ENCODE measurements at regions not wholly inside any gene's neighbourhood (a gene's known extent, or its start where the extent isn't known, plus 50 kb on each side); places are given as distances from the start of the nearest gene placed in this dataset.
"Not testable (repeated sequence)": the region's sequence is repeated elsewhere in the genome, so short reads cannot be mapped to it uniquely, and the experiment has no call there.

DNA sequence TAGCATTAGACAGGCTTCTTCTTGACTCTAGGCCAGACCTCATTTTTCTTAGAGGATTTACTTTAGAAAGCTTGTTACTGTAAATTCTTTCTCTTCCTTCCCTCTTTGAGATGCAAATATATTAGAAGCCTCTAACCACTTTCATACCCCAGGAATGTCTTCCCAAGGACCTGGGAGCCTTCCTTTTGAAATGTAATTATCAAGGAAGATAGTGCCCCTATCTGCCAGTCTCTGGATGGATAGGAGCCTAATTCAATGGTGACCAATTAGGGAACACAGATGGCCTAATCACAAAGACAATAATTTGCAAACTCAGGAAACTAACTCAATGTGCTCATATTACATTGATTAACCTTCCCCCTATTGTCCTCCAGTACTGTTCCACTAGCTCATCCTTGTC is 145.6 kb upstream of the DCAF8L1 start:
- no peaks in the 10 kb centered on the region for H3K27me3 ChIP-seq (ENCODE audit: control insufficient read depth, insufficient read depth, low read length)
- no peaks in the 10 kb centered on the region for H3K4me1 ChIP-seq (ENCODE audit: control insufficient read depth, insufficient read depth, low read length)
- no peak for TF ChIP-seq SIN3A (IDR thresholded peaks at IDR 0.05; ENCODE audit: borderline replicate concordance, insufficient read depth, low read depth, low read length)
- TF ChIP-seq, protein P1, sequence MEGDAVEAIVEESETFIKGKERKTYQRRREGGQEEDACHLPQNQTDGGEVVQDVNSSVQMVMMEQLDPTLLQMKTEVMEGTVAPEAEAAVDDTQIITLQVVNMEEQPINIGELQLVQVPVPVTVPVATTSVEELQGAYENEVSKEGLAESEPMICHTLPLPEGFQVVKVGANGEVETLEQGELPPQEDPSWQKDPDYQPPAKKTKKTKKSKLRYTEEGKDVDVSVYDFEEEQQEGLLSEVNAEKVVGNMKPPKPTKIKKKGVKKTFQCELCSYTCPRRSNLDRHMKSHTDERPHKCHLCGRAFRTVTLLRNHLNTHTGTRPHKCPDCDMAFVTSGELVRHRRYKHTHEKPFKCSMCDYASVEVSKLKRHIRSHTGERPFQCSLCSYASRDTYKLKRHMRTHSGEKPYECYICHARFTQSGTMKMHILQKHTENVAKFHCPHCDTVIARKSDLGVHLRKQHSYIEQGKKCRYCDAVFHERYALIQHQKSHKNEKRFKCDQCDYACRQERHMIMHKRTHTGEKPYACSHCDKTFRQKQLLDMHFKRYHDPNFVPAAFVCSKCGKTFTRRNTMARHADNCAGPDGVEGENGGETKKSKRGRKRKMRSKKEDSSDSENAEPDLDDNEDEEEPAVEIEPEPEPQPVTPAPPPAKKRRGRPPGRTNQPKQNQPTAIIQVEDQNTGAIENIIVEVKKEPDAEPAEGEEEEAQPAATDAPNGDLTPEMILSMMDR (IDR thresholded peaks at IDR 0.05): no peak
- TF ChIP-seq, protein P2, sequence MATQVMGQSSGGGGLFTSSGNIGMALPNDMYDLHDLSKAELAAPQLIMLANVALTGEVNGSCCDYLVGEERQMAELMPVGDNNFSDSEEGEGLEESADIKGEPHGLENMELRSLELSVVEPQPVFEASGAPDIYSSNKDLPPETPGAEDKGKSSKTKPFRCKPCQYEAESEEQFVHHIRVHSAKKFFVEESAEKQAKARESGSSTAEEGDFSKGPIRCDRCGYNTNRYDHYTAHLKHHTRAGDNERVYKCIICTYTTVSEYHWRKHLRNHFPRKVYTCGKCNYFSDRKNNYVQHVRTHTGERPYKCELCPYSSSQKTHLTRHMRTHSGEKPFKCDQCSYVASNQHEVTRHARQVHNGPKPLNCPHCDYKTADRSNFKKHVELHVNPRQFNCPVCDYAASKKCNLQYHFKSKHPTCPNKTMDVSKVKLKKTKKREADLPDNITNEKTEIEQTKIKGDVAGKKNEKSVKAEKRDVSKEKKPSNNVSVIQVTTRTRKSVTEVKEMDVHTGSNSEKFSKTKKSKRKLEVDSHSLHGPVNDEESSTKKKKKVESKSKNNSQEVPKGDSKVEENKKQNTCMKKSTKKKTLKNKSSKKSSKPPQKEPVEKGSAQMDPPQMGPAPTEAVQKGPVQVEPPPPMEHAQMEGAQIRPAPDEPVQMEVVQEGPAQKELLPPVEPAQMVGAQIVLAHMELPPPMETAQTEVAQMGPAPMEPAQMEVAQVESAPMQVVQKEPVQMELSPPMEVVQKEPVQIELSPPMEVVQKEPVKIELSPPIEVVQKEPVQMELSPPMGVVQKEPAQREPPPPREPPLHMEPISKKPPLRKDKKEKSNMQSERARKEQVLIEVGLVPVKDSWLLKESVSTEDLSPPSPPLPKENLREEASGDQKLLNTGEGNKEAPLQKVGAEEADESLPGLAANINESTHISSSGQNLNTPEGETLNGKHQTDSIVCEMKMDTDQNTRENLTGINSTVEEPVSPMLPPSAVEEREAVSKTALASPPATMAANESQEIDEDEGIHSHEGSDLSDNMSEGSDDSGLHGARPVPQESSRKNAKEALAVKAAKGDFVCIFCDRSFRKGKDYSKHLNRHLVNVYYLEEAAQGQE (IDR thresholded peaks at IDR 0.05; ENCODE audit: insufficient read depth in 1 of 2, low read depth in 2 of 2, low read length in 1 of 2): no peak
- TF ChIP-seq TCF7L2 (IDR thresholded peaks at IDR 0.05; ENCODE audit: low read depth, low read length): no peak
- no peak for TF ChIP-seq POLR2AphosphoS5 (IDR thresholded peaks at IDR 0.05; ENCODE audit: low read depth, low read length)
- intact Hi-C loops (cut with micrococcal nuclease; ENCODE audit: unreplicated experiment) (no loop called here), in situ Hi-C loops (cut with HindIII; ENCODE audit: low pct_unique_long_range_greater_than_20kb, low sequenced_read_pairs) (no loop called here)
- no peaks in the 10 kb centered on the region for H3K36me3 ChIP-seq (ENCODE audit: control insufficient read depth, insufficient read depth, low read length)
- ATAC-seq (no peak), DNase-seq (ENCODE audit: low read depth, low spot score) (no peak)
- H3K27ac ChIP-seq (ENCODE audit: low read length): no peak overlapping the region
- no peaks in the 10 kb centered on the region for H3K9me3 ChIP-seq (ENCODE audit: control insufficient read depth, insufficient read depth, low read depth, low read length)
- CTCF ChIA-PET: no interaction called here
- H3K4me3 ChIP-seq (ENCODE audit: low read depth in 2 of 2, low read length in 2 of 2): no peak overlapping the region
- BruUV-seq (replicated peaks): no TSS peak
- POLR2A ChIA-PET: no interaction called here

DNA sequence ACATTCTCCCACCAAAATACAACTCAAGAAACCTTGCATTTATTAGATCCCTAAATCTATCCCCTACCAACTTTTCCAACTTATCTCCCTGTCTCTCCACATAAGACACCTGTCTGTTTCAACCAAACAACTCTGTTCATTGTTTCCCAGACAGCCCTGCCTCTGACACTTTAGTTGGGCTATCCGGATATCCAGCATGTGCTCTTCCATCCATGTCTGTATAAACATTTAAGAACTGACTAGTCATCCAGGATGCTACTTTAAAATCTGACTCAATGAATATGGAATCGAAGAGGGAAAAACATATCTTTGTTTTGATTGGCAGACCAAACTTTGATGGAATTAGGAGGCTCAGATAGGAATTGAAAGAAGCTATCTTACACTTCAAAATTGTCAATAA is 143.2 kb upstream of the DCAF8L1 start:
- ATAC-seq (no peak), DNase-seq (ENCODE audit: low read depth, low spot score) (no peak)
- no peak overlapping the region for H3K27ac ChIP-seq (ENCODE audit: low read length)
- H3K9me3 ChIP-seq (ENCODE audit: control insufficient read depth, insufficient read depth, low read depth, low read length): no peaks in the 10 kb centered on the region
- CTCF ChIA-PET: no interaction called here
- H3K36me3 ChIP-seq (ENCODE audit: control insufficient read depth, insufficient read depth, low read length): no peaks in the 10 kb centered on the region
- no peak overlapping the region for H3K4me3 ChIP-seq (ENCODE audit: low read depth in 2 of 2, low read length in 2 of 2)
- in situ Hi-C loops (cut with HindIII; ENCODE audit: low pct_unique_long_range_greater_than_20kb, low sequenced_read_pairs) (no loop called here), intact Hi-C loops (cut with micrococcal nuclease; ENCODE audit: unreplicated experiment) (no loop called here)
- H3K4me1 ChIP-seq (ENCODE audit: control insufficient read depth, insufficient read depth, low read length): no peaks in the 10 kb centered on the region
- no peaks in the 10 kb centered on the region for H3K27me3 ChIP-seq (ENCODE audit: control insufficient read depth, insufficient read depth, low read length)
- TF ChIP-seq SIN3A (IDR thresholded peaks at IDR 0.05; ENCODE audit: borderline replicate concordance, insufficient read depth, low read depth, low read length): no peak
- no peak for TF ChIP-seq POLR2AphosphoS5 (IDR thresholded peaks at IDR 0.05; ENCODE audit: low read depth, low read length)
- TF ChIP-seq TCF7L2 (IDR thresholded peaks at IDR 0.05; ENCODE audit: low read depth, low read length): no peak
- TF ChIP-seq, protein P1 (IDR thresholded peaks at IDR 0.05): no peak
- TF ChIP-seq, protein P2 (IDR thresholded peaks at IDR 0.05; ENCODE audit: insufficient read depth in 1 of 2, low read depth in 2 of 2, low read length in 1 of 2): no peak
- POLR2A ChIA-PET: no interaction called here
- BruUV-seq (replicated peaks): no TSS peak

GRCh38 chrX:28120580-28121245 is 139.5 kb upstream of the DCAF8L1 start:
- CTCF ChIA-PET; H3K27me3 ChIP-seq (ENCODE audit: control insufficient read depth, insufficient read depth, low read length); intact Hi-C loops (cut with micrococcal nuclease; ENCODE audit: unreplicated experiment); in situ Hi-C loops (cut with HindIII; ENCODE audit: low pct_unique_long_range_greater_than_20kb, low sequenced_read_pairs); POLR2A ChIA-PET; H3K27ac ChIP-seq (ENCODE audit: low read length); H3K4me3 ChIP-seq (ENCODE audit: low read depth in 2 of 2, low read length in 2 of 2); ATAC-seq; BruUV-seq (replicated peaks); H3K9me3 ChIP-seq (ENCODE audit: control insufficient read depth, insufficient read depth, low read depth, low read length); H3K36me3 ChIP-seq (ENCODE audit: control insufficient read depth, insufficient read depth, low read length); DNase-seq (ENCODE audit: low read depth, low spot score); H3K4me1 ChIP-seq (ENCODE audit: control insufficient read depth, insufficient read depth, low read length): not testable (repeated sequence)

Measured in Panc1 (cell line).